Sigmoid colon (tissue), 6 donors: ENCODE measurements at regions not wholly inside any gene's neighbourhood (a gene's known extent, or its start where the extent isn't known, plus 50 kb on each side); places are given as distances from the start of the nearest gene placed in this dataset.

Experiments
- DNase-seq: peaks from one replicate; pipeline ENCODE4 v3.0.0-alpha.2; 2019
- H3K27ac ChIP-seq, 4 donors: fragments of 200-600 bp; sonication (generic); one replicate each; pipeline ENCODE4 v1.5.1; 2016 to 2019; ENCODE audit warnings: mild to moderate bottlenecking in 1 of 4
- H3K27me3 ChIP-seq, 3 donors: fragments of 200-600 bp; sonication (generic); one replicate each; pipeline ENCODE4 v1.5.1; 2019; ENCODE audit warnings: mild to moderate bottlenecking in 1 of 3
- H3K36me3 ChIP-seq, 4 donors: fragments of 200-600 bp; sonication (generic); one replicate each; pipeline ENCODE4 v1.5.1; 2016 to 2019
- H3K4me1 ChIP-seq, 4 donors: fragments of 200-600 bp; sonication (generic); one replicate each; pipeline ENCODE4 v1.5.1; 2017 to 2019
- H3K4me3 ChIP-seq, 4 donors: fragments of 200-600 bp; sonication (generic); one replicate each; pipeline ENCODE4 v1.5.1; 2017 to 2019; ENCODE audit warnings: mild to moderate bottlenecking in 2 of 4, moderate library complexity in 1 of 4
- H3K9me3 ChIP-seq, 4 donors: fragments of 200-600 bp in 3 of 4; sonication (generic) in 3 of 4; one replicate each; pipeline versions ENCODE4 v1.5.1 to v1.6.1; 2013 to 2019
- EP300 ChIP-seq, 4 donors: sonication (generic); formaldehyde crosslinking; IDR thresholded peaks; one replicate each; pipeline ENCODE4 v1.6.1; 2017; ENCODE audit warnings: antibody characterized with exemption in 4 of 4
- POLR2A ChIP-seq, 2 donors: fragments of 450-650 bp; IDR thresholded peaks; one replicate each; pipeline ENCODE4 v1.6.1; 2016; ENCODE audit warnings: antibody characterized with exemption in 2 of 2, mild to moderate bottlenecking in 2 of 2, moderate library complexity in 2 of 2
- POLR2AphosphoS5 ChIP-seq, 4 donors: sonication (generic); formaldehyde crosslinking; IDR thresholded peaks; one replicate each; pipeline ENCODE4 v1.6.1; 2017; ENCODE audit warnings: antibody characterized with exemption in 4 of 4
- WGBS, 2 donors: extraction: QIAGEN DNeasy Blood & Tissue Kit; methylation state at CpG; one replicate each; pipeline ENCODE4 v1.1.7; 2013; 5-methylcytosine and 5-hydroxymethylcytosine counted together
- intact Hi-C: fragments of 100-400 bp; cut with DNase I; formaldehyde crosslinking; loops from one replicate; pipeline ENCODE4 v1.15.1; 2023
- TF ChIP-seq, protein P1 (sequence below), 4 experiments: fragments of 450-650 bp in 3 of 4; fragments of 200-600 bp in 1 of 4; IDR thresholded peaks; one replicate each; pipeline ENCODE4 v1.5.1; 2016 to 2019; ENCODE audit warnings: antibody characterized with exemption in 4 of 4, mild to moderate bottlenecking in 3 of 4, moderate library complexity in 2 of 4
- donor health status: healthy with polysubstance abuse.
- donor health status: healthy.

DNA sequence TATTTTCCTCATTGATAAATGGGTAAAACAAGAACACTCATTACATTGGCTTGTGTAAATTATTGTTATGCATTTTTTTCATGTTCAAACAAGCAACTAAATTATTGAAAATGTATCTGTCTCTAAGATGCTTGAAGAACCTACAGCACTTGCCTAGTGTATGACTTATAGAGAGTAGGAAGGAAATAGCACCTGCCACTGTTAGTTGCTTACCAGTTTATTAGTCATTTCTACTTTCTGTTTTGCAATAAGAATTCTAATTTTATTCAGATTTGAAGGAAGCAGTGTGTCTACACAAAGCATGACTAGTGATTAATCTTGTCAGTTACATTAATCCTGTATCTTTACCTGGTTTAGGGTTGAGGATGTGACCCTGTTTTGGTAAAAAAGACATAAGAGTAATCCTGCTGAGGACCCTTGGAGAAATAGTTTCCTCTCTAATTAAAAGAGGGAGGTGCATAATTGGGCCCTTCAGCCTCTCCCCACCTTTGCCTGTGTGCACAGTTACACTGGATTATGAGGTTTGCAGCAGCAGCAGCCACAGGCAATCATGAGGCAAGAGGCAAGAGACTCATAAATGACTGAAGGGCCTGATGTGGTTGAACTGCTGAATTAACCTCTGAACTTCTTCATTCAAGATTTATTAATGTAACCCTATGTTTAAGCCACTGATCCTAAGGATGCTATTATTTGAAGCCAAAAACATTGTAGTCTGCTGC, 1202.1 kb downstream of the ADGRL3 start:
- no peak for DNase-seq
- Histone ChIP-seq H3K9me3 (no peaks in the 10 kb centered on the region), H3K27ac (no peak overlapping the region), H3K36me3 (no peaks in the 10 kb centered on the region), H3K4me1 (no peaks in the 10 kb centered on the region), H3K4me3 (no peak overlapping the region), H3K27me3 (no peaks in the 10 kb centered on the region)
- TF ChIP-seq EP300 (IDR thresholded peaks at IDR 0.05) = no peak
- TF ChIP-seq POLR2A (IDR thresholded peaks at IDR 0.05) = no peak
- no peak for TF ChIP-seq POLR2AphosphoS5 (IDR thresholded peaks at IDR 0.05)
- TF ChIP-seq, protein P1, sequence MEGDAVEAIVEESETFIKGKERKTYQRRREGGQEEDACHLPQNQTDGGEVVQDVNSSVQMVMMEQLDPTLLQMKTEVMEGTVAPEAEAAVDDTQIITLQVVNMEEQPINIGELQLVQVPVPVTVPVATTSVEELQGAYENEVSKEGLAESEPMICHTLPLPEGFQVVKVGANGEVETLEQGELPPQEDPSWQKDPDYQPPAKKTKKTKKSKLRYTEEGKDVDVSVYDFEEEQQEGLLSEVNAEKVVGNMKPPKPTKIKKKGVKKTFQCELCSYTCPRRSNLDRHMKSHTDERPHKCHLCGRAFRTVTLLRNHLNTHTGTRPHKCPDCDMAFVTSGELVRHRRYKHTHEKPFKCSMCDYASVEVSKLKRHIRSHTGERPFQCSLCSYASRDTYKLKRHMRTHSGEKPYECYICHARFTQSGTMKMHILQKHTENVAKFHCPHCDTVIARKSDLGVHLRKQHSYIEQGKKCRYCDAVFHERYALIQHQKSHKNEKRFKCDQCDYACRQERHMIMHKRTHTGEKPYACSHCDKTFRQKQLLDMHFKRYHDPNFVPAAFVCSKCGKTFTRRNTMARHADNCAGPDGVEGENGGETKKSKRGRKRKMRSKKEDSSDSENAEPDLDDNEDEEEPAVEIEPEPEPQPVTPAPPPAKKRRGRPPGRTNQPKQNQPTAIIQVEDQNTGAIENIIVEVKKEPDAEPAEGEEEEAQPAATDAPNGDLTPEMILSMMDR (IDR thresholded peaks at IDR 0.05) = no peak
- intact Hi-C loops = no loop called here

- no peaks in the 10 kb centered on the region for H3K4me1 ChIP-seq
- H3K36me3 ChIP-seq = no peaks in the 10 kb centered on the region
- no peak overlapping the region for H3K27ac ChIP-seq
- no peak for DNase-seq
- no peaks in the 10 kb centered on the region for H3K27me3 ChIP-seq
- intact Hi-C loops = no loop called here
- no peaks in the 10 kb centered on the region for H3K9me3 ChIP-seq
- TF ChIP-seq POLR2AphosphoS5 (IDR thresholded peaks at IDR 0.05) = no peak
- TF ChIP-seq, protein P1 (IDR thresholded peaks at IDR 0.05) = no peak
- H3K4me3 ChIP-seq = no peak overlapping the region
- WGBS, 2 donors = 35 to 44% methylated on average over 4 of the region's 4 CpGs
Measured at GRCh38 chr4:62399242-62399641, 1199.1 kb downstream of the ADGRL3 start.

GRCh38 chr4:62398318-62398717, 1198.2 kb downstream of the ADGRL3 start:
- Histone ChIP-seq H3K9me3 (no peaks in the 10 kb centered on the region), H3K36me3 (no peaks in the 10 kb centered on the region), H3K27ac (no peak overlapping the region), H3K4me1 (no peaks in the 10 kb centered on the region), H3K27me3 (no peaks in the 10 kb centered on the region), H3K4me3 (no peak overlapping the region)
- 86 to 88% methylated on average over 3 of the region's 3 CpGs for WGBS, 2 donors
- TF ChIP-seq EP300 (IDR thresholded peaks at IDR 0.05) (no peak), POLR2AphosphoS5 (IDR thresholded peaks at IDR 0.05) (no peak)
- TF ChIP-seq, protein P1 (IDR thresholded peaks at IDR 0.05) = no peak
- no peak for DNase-seq
- intact Hi-C loops = no loop called here

GRCh38 chr4:62394766-62395165, 1194.6 kb downstream of the ADGRL3 start:
- Histone ChIP-seq H3K9me3 (no peaks in the 10 kb centered on the region), H3K27ac (no peak overlapping the region), H3K36me3 (no peaks in the 10 kb centered on the region), H3K4me1 (no peaks in the 10 kb centered on the region), H3K4me3 (no peak overlapping the region), H3K27me3 (no peaks in the 10 kb centered on the region)
- TF ChIP-seq POLR2AphosphoS5 (IDR thresholded peaks at IDR 0.05) (no peak), POLR2A (IDR thresholded peaks at IDR 0.05) (no peak), EP300 (IDR thresholded peaks at IDR 0.05) (no peak)
- TF ChIP-seq, protein P1 (IDR thresholded peaks at IDR 0.05) = no peak
- intact Hi-C loops = no loop called here
- 6 to 21% methylated on average over 1 of the region's 1 CpG for WGBS, 2 donors
- DNase-seq = no peak

- intact Hi-C loops = no loop called here
- TF ChIP-seq, protein P1 (IDR thresholded peaks at IDR 0.05) = no peak
- TF ChIP-seq POLR2AphosphoS5 (IDR thresholded peaks at IDR 0.05) (no peak), POLR2A (IDR thresholded peaks at IDR 0.05) (no peak), EP300 (IDR thresholded peaks at IDR 0.05) (no peak)
- H3K27ac ChIP-seq = no peak overlapping the region
- H3K4me1 ChIP-seq = no peaks in the 10 kb centered on the region
- WGBS, 2 donors = 83 to 84% methylated on average over 3 of the region's 3 CpGs
- no peaks in the 10 kb centered on the region for H3K9me3 ChIP-seq
- no peaks in the 10 kb centered on the region for H3K27me3 ChIP-seq
- DNase-seq = no peak
- H3K36me3 ChIP-seq = no peaks in the 10 kb centered on the region
- no peak overlapping the region for H3K4me3 ChIP-seq
Measured at GRCh38 chr4:62387808-62388207, 1187.7 kb downstream of the ADGRL3 start.
